GM12878 (cell line): ENCODE measurements at regions not wholly inside any gene's neighbourhood (a gene's known extent, or its start where the extent isn't known, plus 50 kb on each side); places are given as distances from the start of the nearest gene placed in this dataset.

ENCODE experiments used
- ATAC-seq: fragments of 200-7000 bp; cut with Tn5 transposase; 3 replicates; pipeline ENCODE4 v1.9.1; 2020; ENCODE audit warnings: mild to moderate bottlenecking, moderate library complexity
- BruUV-seq: library from RNA; stranded (reverse); fragments of 400-500 nt; replicated peaks from 2 replicates; lab custom pipeline; 2021; lab: Mats Ljungman, UMichigan
- CTCF ChIA-PET: fragments of 300-600 bp; sonication (Branson Sonifier 250); formaldehyde crosslinking; extraction: SDS; loops from one replicate; lab custom pipeline; 2021; ENCODE audit warnings: inconsistent platforms; lab: Yijun Ruan, JAX
- POLR2A ChIA-PET: fragments of 350-600 bp; formaldehyde crosslinking; extraction: SDS; loops from one replicate; lab custom pipeline; 2021; ENCODE audit warnings: inconsistent platforms; lab: Charles Lee
- RAD21 ChIA-PET: fragments of 300-600 bp; sonication (Branson Sonifier 250); formaldehyde crosslinking; loops from one replicate; lab custom pipeline; 2023; ENCODE audit warnings: antibody characterized with exemption; ENCODE audit not compliant: unreplicated experiment; lab: Charles Lee
- SMC1A ChIA-PET: fragments of 300-600 bp; sonication (Branson Sonifier 250); formaldehyde crosslinking; loops from one replicate; lab custom pipeline; 2023; ENCODE audit not compliant: unreplicated experiment, uncharacterized antibody; lab: Charles Lee
- DNase-seq: peaks from one replicate; pipeline ENCODE4 v3.0.0-alpha.2; 2011; ENCODE audit warnings: low read depth, low spot score
- FAIRE-seq: peaks from 3 replicates; lab custom pipeline; 2011; peaks lifted over from hg19 to GRCh38; lab: Jason Lieb, UNC
- H2AFZ ChIP-seq: 2 replicates; pipeline ENCODE4 v1.6.0; 2011; ENCODE audit warnings: low read depth, low read length, control low read depth; ENCODE audit not compliant: control insufficient read depth
- H3K27ac ChIP-seq: 2 replicates; pipeline ENCODE4 v1.5.1; 2011; ENCODE audit warnings: control low read depth; ENCODE audit not compliant: control insufficient read depth, insufficient read depth
- H3K27me3 ChIP-seq, 2 experiments: replicated peaks in 1 of 2; 2 replicates each; pipeline versions ENCODE4 v1.6.0 to v1.6.1; 2011; ENCODE audit warnings: low read length in 1 of 2; ENCODE audit not compliant: control insufficient read depth in 2 of 2, insufficient read depth in 2 of 2
- H3K36me3 ChIP-seq, 2 experiments: 2 replicates each; pipeline ENCODE4 v1.5.1; 2011; ENCODE audit warnings: low read length in 1 of 2; ENCODE audit not compliant: control insufficient read depth in 2 of 2, insufficient read depth in 2 of 2
- H3K4me1 ChIP-seq: 2 replicates; pipeline ENCODE4 v1.6.1; 2011; ENCODE audit warnings: mild to moderate bottlenecking, low read length, moderate library complexity, mixed read lengths; ENCODE audit not compliant: control insufficient read depth, insufficient read depth
- H3K4me2 ChIP-seq: 2 replicates; pipeline ENCODE4 v1.6.0; 2011; ENCODE audit warnings: control low read depth; ENCODE audit not compliant: control insufficient read depth, insufficient read depth
- H3K4me3 ChIP-seq: fragments of 200-600 bp; sonication (generic); 2 replicates; pipeline ENCODE4 v1.5.1; 2016
- H3K79me2 ChIP-seq: 2 replicates; pipeline ENCODE4 v1.6.0; 2011; ENCODE audit warnings: low read length; ENCODE audit not compliant: control insufficient read depth, insufficient read depth
- H3K9ac ChIP-seq: 2 replicates; pipeline ENCODE4 v1.8.0; 2011; ENCODE audit warnings: low read length, control low read depth, mixed read lengths; ENCODE audit not compliant: control insufficient read depth, insufficient read depth
- H3K9me3 ChIP-seq: replicated peaks from 3 replicates; pipeline ENCODE4 v1.5.1; 2011; ENCODE audit warnings: mild to moderate bottlenecking, low read length; ENCODE audit not compliant: control insufficient read depth, insufficient read depth
- H4K20me1 ChIP-seq: 2 replicates; pipeline ENCODE4 v1.6.0; 2011; ENCODE audit not compliant: control insufficient read depth, insufficient read depth
- FOS ChIP-seq: IDR thresholded peaks from 3 replicates; pipeline ENCODE4 v1.6.1; 2011; ENCODE audit warnings: borderline replicate concordance; ENCODE audit not compliant: insufficient read length; ENCODE audit errors: extremely low read depth
- NFIC ChIP-seq: IDR thresholded peaks from 2 replicates; pipeline ENCODE4 v1.6.1; 2012; ENCODE audit warnings: low read depth, mild to moderate bottlenecking, inconsistent platforms, low read length, moderate library complexity
- NR2C1 ChIP-seq: fragments of 450-650 bp; IDR thresholded peaks from 2 replicates; pipeline ENCODE4 v1.6.1; 2017; ENCODE audit warnings: antibody characterized with exemption, mild to moderate bottlenecking, moderate library complexity
- TARDBP ChIP-seq: IDR thresholded peaks from 2 replicates; pipeline ENCODE4 v1.6.1; 2016; ENCODE audit warnings: borderline replicate concordance
- TCF3 ChIP-seq: IDR thresholded peaks from 2 replicates; pipeline ENCODE4 v1.6.1; 2012; ENCODE audit warnings: low read depth, mild to moderate bottlenecking, low read length, borderline replicate concordance; ENCODE audit not compliant: insufficient read depth
- YBX1 ChIP-seq: fragments of 450-650 bp; IDR thresholded peaks from 2 replicates; pipeline ENCODE4 v1.6.1; 2016; ENCODE audit warnings: antibody characterized with exemption
- ZNF207 ChIP-seq: fragments of 450-650 bp; IDR thresholded peaks from 2 replicates; pipeline ENCODE4 v1.6.1; 2014; ENCODE audit warnings: antibody characterized with exemption, mild to moderate bottlenecking, borderline replicate concordance
- ZNF217 ChIP-seq: fragments of 450-650 bp; IDR thresholded peaks from 2 replicates; pipeline ENCODE4 v1.6.1; 2017; ENCODE audit warnings: antibody characterized with exemption, mild to moderate bottlenecking
- ZNF622 ChIP-seq: fragments of 450-650 bp; IDR thresholded peaks from 2 replicates; pipeline ENCODE4 v1.6.1; 2017; ENCODE audit warnings: mild to moderate bottlenecking, inconsistent platforms
- WGBS: methylation state at CpG from one replicate; pipeline ENCODE4 v1.1.6; 2016; ENCODE audit warnings: low lambda C conversion rate; ENCODE audit not compliant: insufficient replicate concordance, insufficient coverage; ENCODE audit errors: missing lambda C conversion rate; 5-methylcytosine and 5-hydroxymethylcytosine counted together
- in situ Hi-C: fragments of 300-500 bp; cut with MboI; formaldehyde crosslinking; loops from 9 replicates; pipeline ENCODE4 v1.14.3; 2018; ENCODE audit warnings: mixed read lengths
- intact Hi-C: fragments of 100-400 bp; cut with micrococcal nuclease; formaldehyde crosslinking; loops from one replicate; pipeline ENCODE4 v1.14.2; 2022; ENCODE audit not compliant: unreplicated experiment
- TF ChIP-seq, protein P1 (sequence below): IDR thresholded peaks from 2 replicates; pipeline ENCODE4 v1.6.1; 2012; ENCODE audit warnings: improper control_type of control experiment, low read depth, low read length; ENCODE audit not compliant: insufficient replicate concordance
- TF ChIP-seq, protein P2 (sequence below): IDR thresholded peaks from 2 replicates; pipeline ENCODE4 v1.6.1; 2012; ENCODE audit warnings: low read length, inconsistent platforms
- TF ChIP-seq, protein P3 (sequence below): fragments of 450-650 bp; IDR thresholded peaks from 2 replicates; pipeline ENCODE4 v1.6.1; 2018; ENCODE audit warnings: mild to moderate bottlenecking, low read depth, moderate library complexity; ENCODE audit not compliant: partially characterized antibody
- TF ChIP-seq, protein P4 (sequence below): fragments of 450-650 bp; IDR thresholded peaks from 2 replicates; pipeline ENCODE4 v1.6.1; 2016; ENCODE audit warnings: mild to moderate bottlenecking

DNA sequence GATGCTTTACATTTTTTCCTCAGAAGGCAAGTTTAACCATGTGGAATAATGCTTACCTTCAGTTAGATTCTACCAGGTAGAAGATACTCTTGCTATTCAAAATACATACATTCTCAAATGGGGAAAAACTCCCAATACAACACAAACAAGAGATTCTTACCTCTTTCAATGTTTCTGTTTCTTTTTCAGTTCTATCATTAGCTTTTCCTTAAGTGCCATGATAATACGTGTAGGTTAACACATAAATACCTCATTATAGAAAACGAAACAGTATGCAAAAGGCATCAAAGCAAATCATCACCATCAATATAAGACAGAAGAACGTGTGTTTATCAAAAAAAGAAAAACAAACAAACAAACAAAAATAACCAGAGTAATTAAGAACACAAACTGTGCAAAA is 300.7 kb upstream of the ROBO1 start (continued):
- TF ChIP-seq, protein P1, sequence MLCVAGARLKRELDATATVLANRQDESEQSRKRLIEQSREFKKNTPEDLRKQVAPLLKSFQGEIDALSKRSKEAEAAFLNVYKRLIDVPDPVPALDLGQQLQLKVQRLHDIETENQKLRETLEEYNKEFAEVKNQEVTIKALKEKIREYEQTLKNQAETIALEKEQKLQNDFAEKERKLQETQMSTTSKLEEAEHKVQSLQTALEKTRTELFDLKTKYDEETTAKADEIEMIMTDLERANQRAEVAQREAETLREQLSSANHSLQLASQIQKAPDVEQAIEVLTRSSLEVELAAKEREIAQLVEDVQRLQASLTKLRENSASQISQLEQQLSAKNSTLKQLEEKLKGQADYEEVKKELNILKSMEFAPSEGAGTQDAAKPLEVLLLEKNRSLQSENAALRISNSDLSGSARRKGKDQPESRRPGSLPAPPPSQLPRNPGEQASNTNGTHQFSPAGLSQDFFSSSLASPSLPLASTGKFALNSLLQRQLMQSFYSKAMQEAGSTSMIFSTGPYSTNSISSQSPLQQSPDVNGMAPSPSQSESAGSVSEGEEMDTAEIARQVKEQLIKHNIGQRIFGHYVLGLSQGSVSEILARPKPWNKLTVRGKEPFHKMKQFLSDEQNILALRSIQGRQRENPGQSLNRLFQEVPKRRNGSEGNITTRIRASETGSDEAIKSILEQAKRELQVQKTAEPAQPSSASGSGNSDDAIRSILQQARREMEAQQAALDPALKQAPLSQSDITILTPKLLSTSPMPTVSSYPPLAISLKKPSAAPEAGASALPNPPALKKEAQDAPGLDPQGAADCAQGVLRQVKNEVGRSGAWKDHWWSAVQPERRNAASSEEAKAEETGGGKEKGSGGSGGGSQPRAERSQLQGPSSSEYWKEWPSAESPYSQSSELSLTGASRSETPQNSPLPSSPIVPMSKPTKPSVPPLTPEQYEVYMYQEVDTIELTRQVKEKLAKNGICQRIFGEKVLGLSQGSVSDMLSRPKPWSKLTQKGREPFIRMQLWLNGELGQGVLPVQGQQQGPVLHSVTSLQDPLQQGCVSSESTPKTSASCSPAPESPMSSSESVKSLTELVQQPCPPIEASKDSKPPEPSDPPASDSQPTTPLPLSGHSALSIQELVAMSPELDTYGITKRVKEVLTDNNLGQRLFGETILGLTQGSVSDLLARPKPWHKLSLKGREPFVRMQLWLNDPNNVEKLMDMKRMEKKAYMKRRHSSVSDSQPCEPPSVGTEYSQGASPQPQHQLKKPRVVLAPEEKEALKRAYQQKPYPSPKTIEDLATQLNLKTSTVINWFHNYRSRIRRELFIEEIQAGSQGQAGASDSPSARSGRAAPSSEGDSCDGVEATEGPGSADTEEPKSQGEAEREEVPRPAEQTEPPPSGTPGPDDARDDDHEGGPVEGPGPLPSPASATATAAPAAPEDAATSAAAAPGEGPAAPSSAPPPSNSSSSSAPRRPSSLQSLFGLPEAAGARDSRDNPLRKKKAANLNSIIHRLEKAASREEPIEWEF, result no peak

DNA sequence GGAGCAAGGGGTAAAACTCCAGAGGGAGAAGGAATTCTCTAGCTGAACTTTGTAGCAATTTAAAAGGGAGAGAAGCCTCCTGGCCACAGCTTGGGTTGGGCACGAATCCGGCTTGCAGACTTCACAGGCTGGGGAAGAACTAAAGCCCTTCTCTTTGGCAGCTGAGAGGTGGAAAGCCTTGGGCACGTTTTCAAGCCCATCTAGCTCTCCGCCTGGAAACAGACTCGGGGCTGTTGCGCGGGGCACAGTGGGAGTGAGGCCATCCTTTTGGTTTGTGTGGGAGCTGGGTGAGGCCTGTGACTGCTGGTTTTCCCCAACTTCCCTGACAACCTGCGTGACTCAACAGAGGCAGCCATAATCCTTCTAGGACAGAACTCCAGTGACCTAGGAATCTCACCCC is 295.7 kb upstream of the ROBO1 start:
- ATAC-seq (no peak), FAIRE-seq (no peak), DNase-seq (no peak)
- Histone ChIP-seq H3K9ac (no peak overlapping the region), H3K9me3 (no peaks in the 10 kb centered on the region), H3K4me3 (no peak overlapping the region), H2AFZ (no peak overlapping the region), H3K79me2 (no peaks in the 10 kb centered on the region), H3K4me2 (no peak overlapping the region), H3K36me3 (no peaks in the 10 kb centered on the region), H3K27me3 (no peaks in the 10 kb centered on the region), H3K4me1 (no peaks in the 10 kb centered on the region), H3K27ac (no peak overlapping the region), H4K20me1 (no peaks in the 10 kb centered on the region)
- no TSS peak for BruUV-seq
- RAD21 ChIA-PET, result no interaction called here
- in situ Hi-C loops (no loop called here), intact Hi-C loops (no loop called here)
- whole genome bisulfite sequencing, result 60% methylated on average over 8 of the region's 8 CpGs
- POLR2A ChIA-PET, result no interaction called here
- CTCF ChIA-PET, result no interaction called here
- SMC1A ChIA-PET, result no interaction called here
- no peak for TF ChIP-seq ZNF622
- no peak for TF ChIP-seq NR2C1
- no peak for TF ChIP-seq YBX1
- TF ChIP-seq ZNF207, result no peak
- no peak for TF ChIP-seq TARDBP
- TF ChIP-seq TCF3, result no peak
- TF ChIP-seq, protein P2, sequence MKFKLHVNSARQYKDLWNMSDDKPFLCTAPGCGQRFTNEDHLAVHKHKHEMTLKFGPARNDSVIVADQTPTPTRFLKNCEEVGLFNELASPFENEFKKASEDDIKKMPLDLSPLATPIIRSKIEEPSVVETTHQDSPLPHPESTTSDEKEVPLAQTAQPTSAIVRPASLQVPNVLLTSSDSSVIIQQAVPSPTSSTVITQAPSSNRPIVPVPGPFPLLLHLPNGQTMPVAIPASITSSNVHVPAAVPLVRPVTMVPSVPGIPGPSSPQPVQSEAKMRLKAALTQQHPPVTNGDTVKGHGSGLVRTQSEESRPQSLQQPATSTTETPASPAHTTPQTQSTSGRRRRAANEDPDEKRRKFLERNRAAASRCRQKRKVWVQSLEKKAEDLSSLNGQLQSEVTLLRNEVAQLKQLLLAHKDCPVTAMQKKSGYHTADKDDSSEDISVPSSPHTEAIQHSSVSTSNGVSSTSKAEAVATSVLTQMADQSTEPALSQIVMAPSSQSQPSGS, result no peak
- TF ChIP-seq, protein P3, sequence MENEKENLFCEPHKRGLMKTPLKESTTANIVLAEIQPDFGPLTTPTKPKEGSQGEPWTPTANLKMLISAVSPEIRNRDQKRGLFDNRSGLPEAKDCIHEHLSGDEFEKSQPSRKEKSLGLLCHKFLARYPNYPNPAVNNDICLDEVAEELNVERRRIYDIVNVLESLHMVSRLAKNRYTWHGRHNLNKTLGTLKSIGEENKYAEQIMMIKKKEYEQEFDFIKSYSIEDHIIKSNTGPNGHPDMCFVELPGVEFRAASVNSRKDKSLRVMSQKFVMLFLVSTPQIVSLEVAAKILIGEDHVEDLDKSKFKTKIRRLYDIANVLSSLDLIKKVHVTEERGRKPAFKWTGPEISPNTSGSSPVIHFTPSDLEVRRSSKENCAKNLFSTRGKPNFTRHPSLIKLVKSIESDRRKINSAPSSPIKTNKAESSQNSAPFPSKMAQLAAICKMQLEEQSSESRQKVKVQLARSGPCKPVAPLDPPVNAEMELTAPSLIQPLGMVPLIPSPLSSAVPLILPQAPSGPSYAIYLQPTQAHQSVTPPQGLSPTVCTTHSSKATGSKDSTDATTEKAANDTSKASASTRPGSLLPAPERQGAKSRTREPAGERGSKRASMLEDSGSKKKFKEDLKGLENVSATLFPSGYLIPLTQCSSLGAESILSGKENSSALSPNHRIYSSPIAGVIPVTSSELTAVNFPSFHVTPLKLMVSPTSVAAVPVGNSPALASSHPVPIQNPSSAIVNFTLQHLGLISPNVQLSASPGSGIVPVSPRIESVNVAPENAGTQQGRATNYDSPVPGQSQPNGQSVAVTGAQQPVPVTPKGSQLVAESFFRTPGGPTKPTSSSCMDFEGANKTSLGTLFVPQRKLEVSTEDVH, result no peak
- no peak for TF ChIP-seq NFIC
- TF ChIP-seq ZNF217, result no peak
- no peak for TF ChIP-seq FOS
- TF ChIP-seq, protein P4, sequence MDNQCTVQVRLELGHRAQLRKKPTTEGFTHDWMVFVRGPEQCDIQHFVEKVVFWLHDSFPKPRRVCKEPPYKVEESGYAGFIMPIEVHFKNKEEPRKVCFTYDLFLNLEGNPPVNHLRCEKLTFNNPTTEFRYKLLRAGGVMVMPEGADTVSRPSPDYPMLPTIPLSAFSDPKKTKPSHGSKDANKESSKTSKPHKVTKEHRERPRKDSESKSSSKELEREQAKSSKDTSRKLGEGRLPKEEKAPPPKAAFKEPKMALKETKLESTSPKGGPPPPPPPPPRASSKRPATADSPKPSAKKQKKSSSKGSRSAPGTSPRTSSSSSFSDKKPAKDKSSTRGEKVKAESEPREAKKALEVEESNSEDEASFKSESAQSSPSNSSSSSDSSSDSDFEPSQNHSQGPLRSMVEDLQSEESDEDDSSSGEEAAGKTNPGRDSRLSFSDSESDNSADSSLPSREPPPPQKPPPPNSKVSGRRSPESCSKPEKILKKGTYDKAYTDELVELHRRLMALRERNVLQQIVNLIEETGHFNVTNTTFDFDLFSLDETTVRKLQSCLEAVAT, result no peak
